ENCODE measurements at regions not wholly inside any gene's neighbourhood (a gene's known extent, or its start where the extent isn't known, plus 50 kb on each side); places are given as distances from the start of the nearest gene placed in this dataset.

DNA sequence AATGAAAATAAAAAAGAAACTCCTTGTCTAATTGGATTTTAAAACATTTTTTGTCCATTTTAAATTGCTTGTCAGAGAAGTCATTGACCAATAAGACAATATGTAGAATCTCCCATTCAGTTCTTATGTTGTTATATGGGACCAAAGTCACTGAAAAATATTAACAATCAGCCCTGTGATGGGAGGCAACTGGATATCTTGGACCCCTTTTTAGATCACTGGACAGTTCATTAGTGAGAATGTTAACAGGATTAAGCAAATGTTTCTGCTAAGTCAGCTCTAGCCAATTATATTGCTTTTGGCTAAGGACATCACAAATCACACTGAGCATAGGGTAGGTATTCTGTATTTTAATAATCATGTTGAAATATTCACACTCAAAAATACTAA is 609.1 kb upstream of the USP24 start:
- TF ChIP-seq, protein P1, sequence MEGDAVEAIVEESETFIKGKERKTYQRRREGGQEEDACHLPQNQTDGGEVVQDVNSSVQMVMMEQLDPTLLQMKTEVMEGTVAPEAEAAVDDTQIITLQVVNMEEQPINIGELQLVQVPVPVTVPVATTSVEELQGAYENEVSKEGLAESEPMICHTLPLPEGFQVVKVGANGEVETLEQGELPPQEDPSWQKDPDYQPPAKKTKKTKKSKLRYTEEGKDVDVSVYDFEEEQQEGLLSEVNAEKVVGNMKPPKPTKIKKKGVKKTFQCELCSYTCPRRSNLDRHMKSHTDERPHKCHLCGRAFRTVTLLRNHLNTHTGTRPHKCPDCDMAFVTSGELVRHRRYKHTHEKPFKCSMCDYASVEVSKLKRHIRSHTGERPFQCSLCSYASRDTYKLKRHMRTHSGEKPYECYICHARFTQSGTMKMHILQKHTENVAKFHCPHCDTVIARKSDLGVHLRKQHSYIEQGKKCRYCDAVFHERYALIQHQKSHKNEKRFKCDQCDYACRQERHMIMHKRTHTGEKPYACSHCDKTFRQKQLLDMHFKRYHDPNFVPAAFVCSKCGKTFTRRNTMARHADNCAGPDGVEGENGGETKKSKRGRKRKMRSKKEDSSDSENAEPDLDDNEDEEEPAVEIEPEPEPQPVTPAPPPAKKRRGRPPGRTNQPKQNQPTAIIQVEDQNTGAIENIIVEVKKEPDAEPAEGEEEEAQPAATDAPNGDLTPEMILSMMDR (IDR thresholded peaks at IDR 0.05) = no peak
- TF ChIP-seq POLR2AphosphoS5 (IDR thresholded peaks at IDR 0.05) (no peak), POLR2A (IDR thresholded peaks at IDR 0.05) (no peak)

All from prostate gland (tissue), 2 donors.